K562 (cell line): ENCODE measurements at regions not wholly inside any gene's neighbourhood (a gene's known extent, or its start where the extent isn't known, plus 50 kb on each side); places are given as distances from the start of the nearest gene placed in this dataset.

Experiments used
- ATAC-seq: fragments of 200-7000 bp; cut with Tn5 transposase; 3 replicates; pipeline ENCODE4 v1.9.1; 2020; ENCODE audit warnings: moderate library complexity
- BruUV-seq: library from RNA; stranded (reverse); fragments of 400-500 nt; replicated peaks from 2 replicates; lab custom pipeline; 2021; lab: Mats Ljungman, UMichigan
- CTCF ChIA-PET: fragments of 300-600 bp; formaldehyde crosslinking; extraction: SDS; loops from one replicate; lab custom pipeline; 2021; ENCODE audit warnings: low intra/inter-chr PET ratio; lab: Yijun Ruan, JAX
- POLR2A ChIA-PET: fragments of 300-600, 350-650 bp; sonication (Branson Sonifier 250); formaldehyde crosslinking; extraction: SDS; loops from one replicate; lab custom pipeline; 2021; ENCODE audit warnings: antibody characterized with exemption, inconsistent platforms; lab: Yijun Ruan, JAX
- DNase-seq, 4 experiments: peaks; one replicate each; pipeline versions ENCODE4 v3.0.0 to v3.0.0-alpha.2; 2011 to 2018; ENCODE audit warnings: low spot score in 3 of 4, mixed read lengths in 3 of 4; ENCODE audit errors: extremely low read depth in 1 of 4
- FAIRE-seq: peaks from 2 replicates; lab custom pipeline; 2011; peaks lifted over from hg19 to GRCh38; lab: Jason Lieb, UNC
- H2AFZ ChIP-seq: 2 replicates; pipeline ENCODE4 v1.6.0; 2011; ENCODE audit warnings: low read depth, low read length, control low read depth, inconsistent platforms
- H3K27ac ChIP-seq: fragments of 200-600 bp; 3 replicates; pipeline ENCODE4 v1.8.0; 2011; ENCODE audit warnings: low read depth, mild to moderate bottlenecking, control low read depth, inconsistent platforms, low read length, moderate library complexity, mixed read lengths; ENCODE audit errors: extremely low read depth
- H3K27me3 ChIP-seq, 2 experiments: fragments of 300-600 bp in 1 of 2; 2 replicates in 1 of 2; 3 replicates in 1 of 2; pipeline versions ENCODE4 v1.6.0 to v1.8.0; 2011; ENCODE audit warnings: inconsistent platforms in 2 of 2, low read length in 2 of 2, mild to moderate bottlenecking in 1 of 2, mixed read lengths in 1 of 2, moderate library complexity in 1 of 2; ENCODE audit not compliant: control insufficient read depth in 2 of 2, insufficient read depth in 2 of 2
- H3K36me3 ChIP-seq: fragments of 300-600 bp; 3 replicates; pipeline ENCODE4 v1.8.0; 2011; ENCODE audit warnings: mild to moderate bottlenecking, low read length, inconsistent platforms; ENCODE audit not compliant: control insufficient read depth, insufficient read depth
- H3K4me1 ChIP-seq, 2 experiments: fragments of 200-600 bp in 1 of 2; replicated peaks in 1 of 2; 2 replicates in 1 of 2; 3 replicates in 1 of 2; pipeline versions ENCODE4 v1.5.1 to v1.8.0; 2011; ENCODE audit warnings: inconsistent platforms in 2 of 2, low read length in 2 of 2, mild to moderate bottlenecking in 1 of 2, mixed read lengths in 1 of 2, moderate library complexity in 1 of 2; ENCODE audit not compliant: control insufficient read depth in 2 of 2, insufficient read depth in 2 of 2
- H3K4me2 ChIP-seq: 2 replicates; pipeline ENCODE4 v1.6.1; 2011; ENCODE audit warnings: low read length, control low read depth, inconsistent platforms, mixed read lengths; ENCODE audit not compliant: insufficient read depth
- H3K4me3 ChIP-seq: fragments of 200-600 bp; sonication (generic), shearing (Covaris generic); 2 replicates; pipeline ENCODE4 v1.5.1; 2016; ENCODE audit warnings: control low read depth, inconsistent platforms
- H3K79me2 ChIP-seq: fragments of 200-600 bp; 3 replicates; pipeline ENCODE4 v1.8.0; 2011; ENCODE audit warnings: low read length, inconsistent platforms; ENCODE audit not compliant: control insufficient read depth, insufficient read depth
- H3K9ac ChIP-seq, 2 experiments: 2 replicates each; pipeline versions ENCODE4 v1.6.0 to v1.6.1; 2011; ENCODE audit warnings: low read depth in 2 of 2, low read length in 2 of 2, control low read depth in 1 of 2, inconsistent platforms in 1 of 2, mild to moderate bottlenecking in 1 of 2, mixed read lengths in 1 of 2; ENCODE audit not compliant: insufficient read depth in 1 of 2
- H3K9me1 ChIP-seq: one replicate; pipeline ENCODE4 v1.6.0; 2011; ENCODE audit warnings: inconsistent platforms, mild to moderate bottlenecking, low read length, moderate library complexity; ENCODE audit not compliant: control insufficient read depth, insufficient read depth
- H3K9me3 ChIP-seq: replicated peaks from 2 replicates; pipeline ENCODE4 v1.5.1; 2011; ENCODE audit warnings: low read depth, low read length, inconsistent platforms; ENCODE audit not compliant: control insufficient read depth, insufficient read depth
- H4K20me1 ChIP-seq: replicated peaks from 2 replicates; pipeline ENCODE4 v1.6.1; 2011; ENCODE audit warnings: low read length, inconsistent platforms, mixed read lengths; ENCODE audit not compliant: control insufficient read depth, insufficient read depth
- CTCFL ChIP-seq: IDR thresholded peaks from 2 replicates; pipeline ENCODE4 v1.6.1; 2011; ENCODE audit warnings: borderline replicate concordance, low read depth, mild to moderate bottlenecking, moderate library complexity, low read length; ENCODE audit not compliant: insufficient read depth, poor library complexity, severe bottlenecking
- E2F4 ChIP-seq: sonication (generic); formaldehyde crosslinking; IDR thresholded peaks from 2 replicates; pipeline ENCODE4 v1.8.0; 2022; ENCODE audit warnings: mild to moderate bottlenecking, low read depth, missing genetic modification reagents
- GTF3C2 ChIP-seq: IDR thresholded peaks from 3 replicates; pipeline ENCODE4 v1.6.1; 2011; ENCODE audit warnings: borderline replicate concordance, mild to moderate bottlenecking, moderate library complexity; ENCODE audit not compliant: insufficient read length; ENCODE audit errors: extremely low read depth
- HNRNPLL ChIP-seq: fragments of 200-400 bp; formaldehyde crosslinking; IDR thresholded peaks from 2 replicates; pipeline ENCODE4 v1.6.1; 2017; ENCODE audit warnings: low read length, low read depth, mild to moderate bottlenecking; ENCODE audit not compliant: poor library complexity, severe bottlenecking
- MCM7 ChIP-seq, 2 experiments: fragments of 450-650 bp; IDR thresholded peaks; 2 replicates each; pipeline ENCODE4 v1.6.1; 2016 to 2018
- NBN ChIP-seq: fragments of 450-650 bp; IDR thresholded peaks from 2 replicates; pipeline ENCODE4 v1.6.1; 2016; ENCODE audit warnings: low read depth, mild to moderate bottlenecking
- POLR2B ChIP-seq: fragments of 450-650 bp; IDR thresholded peaks from 2 replicates; pipeline ENCODE4 v1.6.1; 2018; ENCODE audit warnings: low read depth; ENCODE audit not compliant: partially characterized antibody
- SLC30A9 ChIP-seq: fragments of 250-450 bp; sonication (Bioruptor Pico); IDR thresholded peaks from 2 replicates; pipeline ENCODE4 v1.8.0; 2022; ENCODE audit warnings: mild to moderate bottlenecking, moderate library complexity
- TCF7 ChIP-seq: sonication (generic); IDR thresholded peaks from 2 replicates; pipeline ENCODE4 v1.6.1; 2016; ENCODE audit warnings: antibody characterized with exemption, borderline replicate concordance
- ZNF134 ChIP-seq: fragments of 250-450 bp; sonication (Bioruptor Pico); conservative IDR thresholded peaks from 2 replicates; pipeline ENCODE4 v1.4.0; 2020
- ZSCAN32 ChIP-seq: fragments of 450-650 bp; formaldehyde crosslinking; IDR thresholded peaks from 2 replicates; pipeline ENCODE4 v1.4.0; 2020; ENCODE audit warnings: mild to moderate bottlenecking, moderate library complexity
- WGBS: fragments of 100-300 bp; shearing (Covaris generic); methylation state at CpG from one replicate; pipeline ENCODE4 v1.1.6; 2016; ENCODE audit warnings: low coverage, mixed read lengths; ENCODE audit not compliant: insufficient coverage; ENCODE audit errors: missing lambda C conversion rate; 5-methylcytosine and 5-hydroxymethylcytosine counted together
- in situ Hi-C: fragments of 300-500 bp; cut with MboI; formaldehyde crosslinking; loops from 4 replicates; pipeline ENCODE4 v1.15.0; 2018; ENCODE audit warnings: inconsistent platforms, mixed read lengths
- intact Hi-C: fragments of 100-400 bp; cut with micrococcal nuclease; formaldehyde crosslinking; loops from 2 replicates; pipeline ENCODE4 v1.14.2; 2022

GRCh38 chr20:60667641-60668040, 584.4 kb upstream of the CDH4 start:
- Histone ChIP-seq H4K20me1 (no peaks in the 10 kb centered on the region), H3K4me2 (no peak overlapping the region), H3K79me2 (no peaks in the 10 kb centered on the region), H3K27me3 (no peaks in the 10 kb centered on the region), H3K27ac (no peak overlapping the region), H3K9me1 (no peaks in the 10 kb centered on the region), H2AFZ (no peak overlapping the region), H3K4me1 (no peaks in the 10 kb centered on the region), H3K36me3 (no peaks in the 10 kb centered on the region), H3K9me3 (no peaks in the 10 kb centered on the region), H3K4me3 (no peak overlapping the region), H3K9ac (no peak overlapping the region)
- no peak for ATAC-seq
- under 1% methylated on average over 6 of the region's 6 CpGs for WGBS
- FAIRE-seq = no peak
- in situ Hi-C loops = no loop called here
- intact Hi-C loops = no loop called here
- no TSS peak for BruUV-seq
- DNase-seq = no peak
- TF ChIP-seq SLC30A9 (CRISPR knock-in tag) = no peak
- no peak for TF ChIP-seq POLR2B
- TF ChIP-seq HNRNPLL = no peak
- no peak for TF ChIP-seq TCF7
- TF ChIP-seq MCM7 (IDR thresholded peaks at IDR 0.05) = no peak
- no peak for TF ChIP-seq ZSCAN32 (CRISPR knock-in tag)
- no peak for TF ChIP-seq CTCFL
- TF ChIP-seq NBN = no peak
- TF ChIP-seq E2F4 (CRISPR knock-in tag) = no peak
- no peak for TF ChIP-seq GTF3C2
- TF ChIP-seq ZNF134 = no peak
- POLR2A ChIA-PET = interaction anchor here (0.5 kb wide), 1 partner anchor 88 kb away, joined by 3 read pairs; no protein-coding TSS in a partner anchor
- CTCF ChIA-PET = no interaction called here
